ENCODE measurements at regions not wholly inside any gene's neighbourhood (a gene's known extent, or its start where the extent isn't known, plus 50 kb on each side); places are given as distances from the start of the nearest gene placed in this dataset.
"Not testable (repeated sequence)": the region's sequence is repeated elsewhere in the genome, so short reads cannot be mapped to it uniquely, and the experiment has no call there.

DNA sequence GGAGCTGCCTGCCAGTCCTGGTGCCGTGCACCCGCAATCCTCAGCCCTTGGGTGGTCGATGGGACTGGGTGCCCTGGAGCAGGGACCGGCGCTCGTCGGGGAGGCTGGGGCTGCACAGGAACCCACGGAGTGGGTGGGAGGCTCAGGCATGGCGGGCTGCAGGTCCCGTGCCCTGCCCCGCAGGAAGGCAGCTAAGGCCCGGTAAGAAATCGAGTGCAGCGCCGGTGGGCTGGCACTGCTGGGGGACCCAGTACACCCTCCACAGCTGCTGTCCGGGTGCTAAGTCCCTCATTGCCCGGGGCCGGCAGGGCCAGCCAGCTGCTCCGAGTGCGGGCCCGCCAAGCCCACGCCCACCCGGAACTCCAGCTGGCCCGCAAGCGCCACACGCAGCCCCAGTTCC lies 153.7 kb downstream of the FAM174A start:
- TF ChIP-seq, protein P1, sequence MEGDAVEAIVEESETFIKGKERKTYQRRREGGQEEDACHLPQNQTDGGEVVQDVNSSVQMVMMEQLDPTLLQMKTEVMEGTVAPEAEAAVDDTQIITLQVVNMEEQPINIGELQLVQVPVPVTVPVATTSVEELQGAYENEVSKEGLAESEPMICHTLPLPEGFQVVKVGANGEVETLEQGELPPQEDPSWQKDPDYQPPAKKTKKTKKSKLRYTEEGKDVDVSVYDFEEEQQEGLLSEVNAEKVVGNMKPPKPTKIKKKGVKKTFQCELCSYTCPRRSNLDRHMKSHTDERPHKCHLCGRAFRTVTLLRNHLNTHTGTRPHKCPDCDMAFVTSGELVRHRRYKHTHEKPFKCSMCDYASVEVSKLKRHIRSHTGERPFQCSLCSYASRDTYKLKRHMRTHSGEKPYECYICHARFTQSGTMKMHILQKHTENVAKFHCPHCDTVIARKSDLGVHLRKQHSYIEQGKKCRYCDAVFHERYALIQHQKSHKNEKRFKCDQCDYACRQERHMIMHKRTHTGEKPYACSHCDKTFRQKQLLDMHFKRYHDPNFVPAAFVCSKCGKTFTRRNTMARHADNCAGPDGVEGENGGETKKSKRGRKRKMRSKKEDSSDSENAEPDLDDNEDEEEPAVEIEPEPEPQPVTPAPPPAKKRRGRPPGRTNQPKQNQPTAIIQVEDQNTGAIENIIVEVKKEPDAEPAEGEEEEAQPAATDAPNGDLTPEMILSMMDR (IDR thresholded peaks at IDR 0.05; ENCODE audit: poor library complexity, severe bottlenecking) = not testable (repeated sequence)
- TF ChIP-seq TAF1 (IDR thresholded peaks at IDR 0.05; ENCODE audit: low read depth); RAD21 (conservative IDR thresholded peaks at IDR 0.05); EZH2 (IDR thresholded peaks at IDR 0.05; ENCODE audit: borderline replicate concordance, insufficient read depth, low read length, poor library complexity, severe bottlenecking): not testable (repeated sequence)
- TF ChIP-seq, protein P2, sequence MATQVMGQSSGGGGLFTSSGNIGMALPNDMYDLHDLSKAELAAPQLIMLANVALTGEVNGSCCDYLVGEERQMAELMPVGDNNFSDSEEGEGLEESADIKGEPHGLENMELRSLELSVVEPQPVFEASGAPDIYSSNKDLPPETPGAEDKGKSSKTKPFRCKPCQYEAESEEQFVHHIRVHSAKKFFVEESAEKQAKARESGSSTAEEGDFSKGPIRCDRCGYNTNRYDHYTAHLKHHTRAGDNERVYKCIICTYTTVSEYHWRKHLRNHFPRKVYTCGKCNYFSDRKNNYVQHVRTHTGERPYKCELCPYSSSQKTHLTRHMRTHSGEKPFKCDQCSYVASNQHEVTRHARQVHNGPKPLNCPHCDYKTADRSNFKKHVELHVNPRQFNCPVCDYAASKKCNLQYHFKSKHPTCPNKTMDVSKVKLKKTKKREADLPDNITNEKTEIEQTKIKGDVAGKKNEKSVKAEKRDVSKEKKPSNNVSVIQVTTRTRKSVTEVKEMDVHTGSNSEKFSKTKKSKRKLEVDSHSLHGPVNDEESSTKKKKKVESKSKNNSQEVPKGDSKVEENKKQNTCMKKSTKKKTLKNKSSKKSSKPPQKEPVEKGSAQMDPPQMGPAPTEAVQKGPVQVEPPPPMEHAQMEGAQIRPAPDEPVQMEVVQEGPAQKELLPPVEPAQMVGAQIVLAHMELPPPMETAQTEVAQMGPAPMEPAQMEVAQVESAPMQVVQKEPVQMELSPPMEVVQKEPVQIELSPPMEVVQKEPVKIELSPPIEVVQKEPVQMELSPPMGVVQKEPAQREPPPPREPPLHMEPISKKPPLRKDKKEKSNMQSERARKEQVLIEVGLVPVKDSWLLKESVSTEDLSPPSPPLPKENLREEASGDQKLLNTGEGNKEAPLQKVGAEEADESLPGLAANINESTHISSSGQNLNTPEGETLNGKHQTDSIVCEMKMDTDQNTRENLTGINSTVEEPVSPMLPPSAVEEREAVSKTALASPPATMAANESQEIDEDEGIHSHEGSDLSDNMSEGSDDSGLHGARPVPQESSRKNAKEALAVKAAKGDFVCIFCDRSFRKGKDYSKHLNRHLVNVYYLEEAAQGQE (IDR thresholded peaks at IDR 0.05; ENCODE audit: borderline replicate concordance) = not testable (repeated sequence)
